ENCODE measurements at regions not wholly inside any gene's neighbourhood (a gene's known extent, or its start where the extent isn't known, plus 50 kb on each side); places are given as distances from the start of the nearest gene placed in this dataset.

DNA sequence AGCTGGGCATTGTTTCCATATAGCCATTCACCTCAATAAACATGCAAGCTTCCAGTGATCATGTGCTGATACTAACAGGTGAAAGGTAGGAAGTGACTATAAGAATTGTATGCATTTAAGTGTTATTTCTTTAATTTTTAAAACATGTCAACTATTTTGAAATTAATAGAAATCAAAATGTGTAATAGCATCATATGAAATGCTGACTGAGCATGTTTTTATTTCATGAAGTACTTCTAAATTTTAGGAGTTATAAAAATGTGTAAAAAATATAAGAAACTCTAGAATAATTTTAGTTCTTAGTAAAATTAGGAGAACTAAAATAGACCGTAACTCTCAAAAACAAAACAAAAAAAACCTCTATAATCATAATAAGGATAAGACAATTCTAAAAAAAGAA is 229.3 kb upstream of the ARPP21 start:
- TF ChIP-seq, protein P1, sequence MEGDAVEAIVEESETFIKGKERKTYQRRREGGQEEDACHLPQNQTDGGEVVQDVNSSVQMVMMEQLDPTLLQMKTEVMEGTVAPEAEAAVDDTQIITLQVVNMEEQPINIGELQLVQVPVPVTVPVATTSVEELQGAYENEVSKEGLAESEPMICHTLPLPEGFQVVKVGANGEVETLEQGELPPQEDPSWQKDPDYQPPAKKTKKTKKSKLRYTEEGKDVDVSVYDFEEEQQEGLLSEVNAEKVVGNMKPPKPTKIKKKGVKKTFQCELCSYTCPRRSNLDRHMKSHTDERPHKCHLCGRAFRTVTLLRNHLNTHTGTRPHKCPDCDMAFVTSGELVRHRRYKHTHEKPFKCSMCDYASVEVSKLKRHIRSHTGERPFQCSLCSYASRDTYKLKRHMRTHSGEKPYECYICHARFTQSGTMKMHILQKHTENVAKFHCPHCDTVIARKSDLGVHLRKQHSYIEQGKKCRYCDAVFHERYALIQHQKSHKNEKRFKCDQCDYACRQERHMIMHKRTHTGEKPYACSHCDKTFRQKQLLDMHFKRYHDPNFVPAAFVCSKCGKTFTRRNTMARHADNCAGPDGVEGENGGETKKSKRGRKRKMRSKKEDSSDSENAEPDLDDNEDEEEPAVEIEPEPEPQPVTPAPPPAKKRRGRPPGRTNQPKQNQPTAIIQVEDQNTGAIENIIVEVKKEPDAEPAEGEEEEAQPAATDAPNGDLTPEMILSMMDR (IDR thresholded peaks at IDR 0.05), result no peak
- TF ChIP-seq POLR2A (IDR thresholded peaks at IDR 0.05), result no peak
